Muscle layer of duodenum (tissue), 2 donors: ENCODE measurements at regions not wholly inside any gene's neighbourhood (a gene's known extent, or its start where the extent isn't known, plus 50 kb on each side); places are given as distances from the start of the nearest gene placed in this dataset.

ENCODE experiments used
- H3K27ac ChIP-seq: one replicate; pipeline ENCODE4 v1.7.0; 2013; ENCODE audit warnings: mild to moderate bottlenecking, low read length
- H3K27me3 ChIP-seq: one replicate; pipeline ENCODE4 v1.7.0; 2013; ENCODE audit warnings: low read depth, mild to moderate bottlenecking, control low read depth, low read length
- H3K36me3 ChIP-seq, 2 donors: one replicate each; pipeline ENCODE4 v1.7.0; 2013; ENCODE audit warnings: low read length in 2 of 2, control low read depth in 1 of 2, mild to moderate bottlenecking in 1 of 2; ENCODE audit not compliant: insufficient read depth in 2 of 2, control insufficient read depth in 1 of 2
- H3K4me1 ChIP-seq, 2 donors: one replicate each; pipeline ENCODE4 v1.7.0; 2013; ENCODE audit warnings: low read length in 2 of 2, mild to moderate bottlenecking in 2 of 2, control low read depth in 1 of 2, moderate library complexity in 1 of 2; ENCODE audit not compliant: insufficient read depth in 2 of 2, control insufficient read depth in 1 of 2
- H3K4me3 ChIP-seq, 2 donors: one replicate each; pipeline ENCODE4 v1.7.0; 2013; ENCODE audit warnings: low read length in 2 of 2, low read depth in 1 of 2, mild to moderate bottlenecking in 1 of 2
- H3K9me3 ChIP-seq, 2 donors: one replicate each; pipeline ENCODE4 v1.7.0; 2013; ENCODE audit warnings: low read length in 2 of 2, control low read depth in 1 of 2, mild to moderate bottlenecking in 1 of 2; ENCODE audit not compliant: control insufficient read depth in 1 of 2
- donor health status: healthy.

- Histone ChIP-seq H3K27ac (no peak overlapping the region), H3K27me3 (no peaks in the 10 kb centered on the region), H3K4me3 (no peak overlapping the region), H3K9me3 (no peaks in the 10 kb centered on the region), H3K36me3 (no peaks in the 10 kb centered on the region), H3K4me1 (no peaks in the 10 kb centered on the region)
Observed at GRCh38 chr9:14960881-14961280, 50.7 kb upstream of the FREM1 start.
